ENCODE measurements at regions not wholly inside any gene's neighbourhood (a gene's known extent, or its start where the extent isn't known, plus 50 kb on each side); places are given as distances from the start of the nearest gene placed in this dataset.

DNA sequence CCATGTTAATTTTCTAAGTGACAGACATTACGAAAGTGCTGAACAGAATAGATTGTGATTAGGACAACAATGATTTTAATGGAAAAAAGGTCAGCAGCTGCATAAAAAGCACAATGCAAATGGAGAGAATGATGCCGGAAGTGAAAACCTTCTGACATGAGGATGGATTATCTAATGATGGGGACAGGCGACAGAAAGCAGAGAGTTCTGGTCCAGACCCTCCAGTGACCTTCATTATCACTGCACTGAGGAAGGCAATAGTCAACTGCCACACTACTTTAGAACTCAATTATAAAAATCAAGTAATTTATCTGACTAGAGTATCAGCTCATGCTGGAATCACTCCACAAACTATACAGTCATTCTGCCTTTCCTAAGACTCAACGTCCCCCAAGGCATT is 746.1 kb upstream of the EPHA5 start:
- DNase-seq (no peak), ATAC-seq (no peak)
- no peak overlapping the region for H3K4me3 ChIP-seq
- intact Hi-C loops (cut with DNase I), result no loop called here
- H3K36me3 ChIP-seq, result no peaks in the 10 kb centered on the region
- peaks cover 0 to 29% (median 4%) of the 10 kb centered on the region in 11 donors for H3K9me3 ChIP-seq
- TF ChIP-seq, protein P1, sequence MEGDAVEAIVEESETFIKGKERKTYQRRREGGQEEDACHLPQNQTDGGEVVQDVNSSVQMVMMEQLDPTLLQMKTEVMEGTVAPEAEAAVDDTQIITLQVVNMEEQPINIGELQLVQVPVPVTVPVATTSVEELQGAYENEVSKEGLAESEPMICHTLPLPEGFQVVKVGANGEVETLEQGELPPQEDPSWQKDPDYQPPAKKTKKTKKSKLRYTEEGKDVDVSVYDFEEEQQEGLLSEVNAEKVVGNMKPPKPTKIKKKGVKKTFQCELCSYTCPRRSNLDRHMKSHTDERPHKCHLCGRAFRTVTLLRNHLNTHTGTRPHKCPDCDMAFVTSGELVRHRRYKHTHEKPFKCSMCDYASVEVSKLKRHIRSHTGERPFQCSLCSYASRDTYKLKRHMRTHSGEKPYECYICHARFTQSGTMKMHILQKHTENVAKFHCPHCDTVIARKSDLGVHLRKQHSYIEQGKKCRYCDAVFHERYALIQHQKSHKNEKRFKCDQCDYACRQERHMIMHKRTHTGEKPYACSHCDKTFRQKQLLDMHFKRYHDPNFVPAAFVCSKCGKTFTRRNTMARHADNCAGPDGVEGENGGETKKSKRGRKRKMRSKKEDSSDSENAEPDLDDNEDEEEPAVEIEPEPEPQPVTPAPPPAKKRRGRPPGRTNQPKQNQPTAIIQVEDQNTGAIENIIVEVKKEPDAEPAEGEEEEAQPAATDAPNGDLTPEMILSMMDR (IDR thresholded peaks at IDR 0.05), result no peak
- WGBS, 2 donors, result 49 to 56% methylated on average over 4 of the region's 4 CpGs
- H3K4me1 ChIP-seq, result no peaks in the 10 kb centered on the region
- no peaks in the 10 kb centered on the region for H3K27me3 ChIP-seq
- H3K27ac ChIP-seq, result no peak overlapping the region

DNA sequence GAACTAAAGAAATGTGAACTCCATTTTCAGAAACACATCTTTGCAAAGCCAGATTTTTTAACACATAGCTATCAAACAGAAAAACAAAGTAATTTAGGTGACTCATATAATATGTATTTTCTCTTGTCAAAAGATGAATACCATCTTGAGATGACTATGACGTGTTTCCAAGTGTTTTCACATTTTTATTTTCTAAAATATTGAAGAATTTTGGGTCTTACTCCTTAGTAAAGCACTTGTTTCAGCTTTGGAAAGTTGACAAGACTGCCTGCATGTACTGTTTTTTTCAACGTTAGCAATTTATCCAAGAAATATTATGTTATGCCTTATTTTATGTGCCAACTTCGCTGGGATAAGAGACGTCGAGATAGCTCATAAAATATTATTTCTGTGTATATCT is 733.9 kb upstream of the EPHA5 start:
- Histone ChIP-seq H3K36me3 (no peaks in the 10 kb centered on the region), H3K4me3 (no peak overlapping the region), H3K9me3 (peaks cover 0 to 13% (median 0%) of the 10 kb centered on the region in 11 donors), H3K4me1 (no peaks in the 10 kb centered on the region), H3K27ac (no peak overlapping the region), H3K27me3 (no peaks in the 10 kb centered on the region)
- WGBS, 2 donors, result 65 to 72% methylated on average over 5 of the region's 5 CpGs
- TF ChIP-seq, protein P1 (IDR thresholded peaks at IDR 0.05), result no peak
- intact Hi-C loops (cut with DNase I), result no loop called here
- DNase-seq, result no peak
- ATAC-seq, result no peak

DNA sequence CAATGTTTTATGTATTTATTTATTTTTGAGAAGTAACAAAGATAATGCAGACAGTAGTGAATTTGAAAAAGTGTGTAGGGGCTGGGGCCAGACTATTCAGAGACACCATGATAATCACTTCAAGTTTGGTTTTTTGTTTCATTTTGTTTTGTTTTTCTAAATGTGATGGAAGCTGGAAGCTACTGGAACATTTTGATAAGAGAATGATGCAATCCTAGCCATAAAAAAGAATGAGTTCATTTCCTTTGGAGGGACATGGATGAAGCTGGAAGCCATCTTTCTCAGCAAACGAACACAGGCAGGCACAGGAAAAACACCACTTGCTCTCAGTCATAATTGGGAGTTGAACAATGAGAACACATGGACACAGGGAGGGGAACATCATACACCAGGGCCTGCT is 706.6 kb upstream of the EPHA5 start:
- DNase-seq, result no peak
- Histone ChIP-seq H3K27me3 (no peaks in the 10 kb centered on the region), H3K9me3 (peaks cover 0 to 15% (median 0%) of the 10 kb centered on the region in 11 donors), H3K27ac (no peak overlapping the region), H3K36me3 (no peaks in the 10 kb centered on the region), H3K4me3 (no peak overlapping the region), H3K4me1 (no peaks in the 10 kb centered on the region)
- no peak for ATAC-seq
- 34% methylated on average over 1 of the region's 1 CpG for WGBS, 2 donors
- TF ChIP-seq, protein P1 (IDR thresholded peaks at IDR 0.05), result no peak
- intact Hi-C loops (cut with DNase I), result no loop called here

DNA sequence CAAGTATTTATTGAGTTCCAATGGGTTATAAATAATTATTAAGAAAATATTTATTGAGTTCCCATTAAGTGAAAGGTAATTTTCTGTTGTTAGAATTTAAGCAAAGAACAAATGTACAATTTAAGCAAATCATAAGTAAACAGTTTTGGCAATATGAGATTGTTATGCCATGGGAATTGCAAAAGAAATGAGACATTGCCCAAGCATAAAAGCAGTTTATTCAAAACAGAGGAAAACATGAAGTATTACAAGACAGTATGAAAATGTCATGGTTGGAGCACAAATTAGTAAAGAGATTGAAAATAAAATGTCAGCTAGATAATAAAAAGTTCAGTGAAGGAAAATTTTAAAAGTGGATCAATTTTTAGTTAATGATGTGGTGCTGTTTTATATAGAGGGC is 706.1 kb upstream of the EPHA5 start:
- TF ChIP-seq, protein P1 (IDR thresholded peaks at IDR 0.05), result no peak
- peaks cover 0 to 15% (median 0%) of the 10 kb centered on the region in 11 donors for H3K9me3 ChIP-seq
- ATAC-seq, result no peak
- no peaks in the 10 kb centered on the region for H3K27me3 ChIP-seq
- H3K27ac ChIP-seq, result no peak overlapping the region
- H3K4me1 ChIP-seq, result no peaks in the 10 kb centered on the region
- intact Hi-C loops (cut with DNase I), result no loop called here
- no peak overlapping the region for H3K4me3 ChIP-seq
- no peak for DNase-seq
- no peaks in the 10 kb centered on the region for H3K36me3 ChIP-seq

DNA sequence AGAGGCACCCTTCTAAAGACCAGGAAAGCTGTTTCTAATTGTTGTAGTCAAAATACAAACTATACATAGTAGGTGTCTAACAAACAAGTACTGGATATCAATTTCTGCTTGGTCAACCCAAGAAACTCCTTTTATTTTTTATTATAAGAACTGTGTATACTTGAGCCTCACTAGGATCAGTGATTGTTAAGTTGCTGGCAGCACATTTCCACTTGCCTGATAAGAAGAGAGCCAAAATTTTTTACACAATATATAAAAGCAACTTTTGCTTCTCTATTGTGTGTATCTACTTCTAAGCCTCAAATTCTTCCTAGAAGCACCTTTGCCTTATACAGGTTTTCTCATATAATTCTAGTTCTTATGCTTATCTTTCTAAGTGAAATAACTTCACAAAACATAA is 703.0 kb upstream of the EPHA5 start:
- intact Hi-C loops (cut with DNase I), result no loop called here
- no peak for ATAC-seq
- Histone ChIP-seq H3K27ac (no peak overlapping the region), H3K27me3 (no peaks in the 10 kb centered on the region), H3K36me3 (no peaks in the 10 kb centered on the region), H3K4me1 (no peaks in the 10 kb centered on the region), H3K4me3 (no peak overlapping the region), H3K9me3 (peaks cover 0 to 5% (median 0%) of the 10 kb centered on the region in 11 donors)
- DNase-seq, result no peak
- TF ChIP-seq, protein P1 (IDR thresholded peaks at IDR 0.05), result no peak

Measured in heart right ventricle (tissue), 16 donors.